KMS-11 (cell line): ENCODE measurements at regions not wholly inside any gene's neighbourhood (a gene's known extent, or its start where the extent isn't known, plus 50 kb on each side); places are given as distances from the start of the nearest gene placed in this dataset.

Experiments
- H2AFZ ChIP-seq: fragments of 200-600 bp; sonication (generic); 2 replicates; pipeline ENCODE4 v1.6.1; 2016; ENCODE audit warnings: antibody characterized with exemption, mixed run types, low read depth
- H3K27ac ChIP-seq: fragments of 200-600 bp; sonication (generic); 2 replicates; pipeline ENCODE4 v1.6.1; 2016; ENCODE audit warnings: mild to moderate bottlenecking, mixed run types
- H3K27me3 ChIP-seq: fragments of 200-600 bp; sonication (generic); 2 replicates; pipeline ENCODE4 v1.6.1; 2017; ENCODE audit warnings: mild to moderate bottlenecking, low read depth, mixed run types, moderate library complexity; ENCODE audit not compliant: insufficient read depth
- H3K36me3 ChIP-seq: fragments of 200-600 bp; sonication (generic); 2 replicates; pipeline ENCODE4 v1.6.1; 2017; ENCODE audit warnings: mild to moderate bottlenecking, mixed run types; ENCODE audit not compliant: insufficient read depth
- H3K4me1 ChIP-seq: fragments of 200-600 bp; sonication (generic); 2 replicates; pipeline ENCODE4 v1.6.1; 2016; ENCODE audit warnings: mild to moderate bottlenecking, low read depth, mixed run types; ENCODE audit not compliant: poor library complexity, severe bottlenecking
- H3K4me2 ChIP-seq: fragments of 200-600 bp; sonication (generic); 2 replicates; pipeline ENCODE4 v1.7.0; 2016; ENCODE audit warnings: mild to moderate bottlenecking, mixed run types
- H3K4me3 ChIP-seq: fragments of 200-600 bp; sonication (generic); IDR thresholded peaks from 2 replicates; pipeline ENCODE4 v1.6.1; 2017; ENCODE audit warnings: low read depth, low read length, mixed read lengths; ENCODE audit not compliant: insufficient read depth
- H3K79me2 ChIP-seq: fragments of 200-600 bp; sonication (generic); 2 replicates; pipeline ENCODE4 v1.6.1; 2016; ENCODE audit warnings: low read depth, mixed run types; ENCODE audit not compliant: insufficient read depth
- H3K9ac ChIP-seq: fragments of 200-600 bp; sonication (generic); 2 replicates; pipeline ENCODE4 v1.6.1; 2016; ENCODE audit warnings: mild to moderate bottlenecking, mixed run types
- H4K20me1 ChIP-seq: fragments of 200-600 bp; sonication (generic); 2 replicates; pipeline ENCODE4 v1.6.1; 2016; ENCODE audit warnings: mild to moderate bottlenecking, mixed run types; ENCODE audit not compliant: insufficient read depth
- CTCF ChIP-seq: fragments of 200-600 bp; sonication (generic); conservative IDR thresholded peaks from 2 replicates; pipeline ENCODE4 v1.6.1; 2017; ENCODE audit warnings: low read depth, mild to moderate bottlenecking, antibody characterized with exemption, low read length, moderate library complexity, mixed read lengths

GRCh38 chr5:167303582-167303981 is 987.9 kb upstream of the WWC1 start:
- Histone ChIP-seq H3K4me2 (no peak overlapping the region), H3K36me3 (no peaks in the 10 kb centered on the region), H3K4me1 (no peaks in the 10 kb centered on the region), H3K79me2 (no peaks in the 10 kb centered on the region), H3K27ac (no peak overlapping the region), H3K4me3 (no peak overlapping the region), H3K27me3 (no peaks in the 10 kb centered on the region), H2AFZ (no peak overlapping the region), H4K20me1 (no peaks in the 10 kb centered on the region), H3K9ac (no peak overlapping the region)
- TF ChIP-seq CTCF = no peak

GRCh38 chr5:167304834-167305469 is 986.5 kb upstream of the WWC1 start:
- Histone ChIP-seq H3K36me3 (no peaks in the 10 kb centered on the region), H2AFZ (no peak overlapping the region), H3K4me2 (no peak overlapping the region), H3K4me3 (no peak overlapping the region), H3K27me3 (no peaks in the 10 kb centered on the region), H3K9ac (no peak overlapping the region), H4K20me1 (no peaks in the 10 kb centered on the region), H3K4me1 (no peaks in the 10 kb centered on the region), H3K27ac (no peak overlapping the region), H3K79me2 (no peaks in the 10 kb centered on the region)
- no peak for TF ChIP-seq CTCF

GRCh38 chr5:167305591-167306213 is 985.7 kb upstream of the WWC1 start:
- Histone ChIP-seq H3K36me3 (no peaks in the 10 kb centered on the region), H3K79me2 (no peaks in the 10 kb centered on the region), H3K4me2 (no peak overlapping the region), H3K27me3 (no peaks in the 10 kb centered on the region), H2AFZ (no peak overlapping the region), H3K4me1 (no peaks in the 10 kb centered on the region), H4K20me1 (no peaks in the 10 kb centered on the region), H3K4me3 (no peak overlapping the region), H3K27ac (no peak overlapping the region), H3K9ac (no peak overlapping the region)
- no peak for TF ChIP-seq CTCF

- Histone ChIP-seq H3K4me2 (no peak overlapping the region), H3K27me3 (no peaks in the 10 kb centered on the region), H4K20me1 (no peaks in the 10 kb centered on the region), H2AFZ (no peak overlapping the region), H3K9ac (no peak overlapping the region), H3K4me1 (no peaks in the 10 kb centered on the region), H3K79me2 (no peaks in the 10 kb centered on the region), H3K36me3 (no peaks in the 10 kb centered on the region), H3K27ac (no peak overlapping the region), H3K4me3 (no peak overlapping the region)
- TF ChIP-seq CTCF = no peak
Measured at GRCh38 chr5:167307042-167307441, 984.4 kb upstream of the WWC1 start.
